Keratinocyte (primary cell): ENCODE measurements at regions not wholly inside any gene's neighbourhood (a gene's known extent, or its start where the extent isn't known, plus 50 kb on each side); places are given as distances from the start of the nearest gene placed in this dataset.

Source experiments
- DNase-seq: peaks from one replicate; pipeline ENCODE4 v3.0.0-alpha.2; 2011; ENCODE audit warnings: low read depth, missing footprints, low spot score
- FAIRE-seq: peaks from 2 replicates; lab custom pipeline; 2011; peaks lifted over from hg19 to GRCh38; lab: Jason Lieb, UNC
- H2AFZ ChIP-seq: 2 replicates; pipeline ENCODE4 v1.6.0; 2012; ENCODE audit warnings: low read length, control low read depth, inconsistent platforms; ENCODE audit not compliant: control insufficient read depth
- H3K27ac ChIP-seq: 2 replicates; pipeline ENCODE4 v1.5.1; 2011; ENCODE audit warnings: low read length; ENCODE audit not compliant: control insufficient read depth, insufficient read depth
- H3K27me3 ChIP-seq: 3 replicates; pipeline ENCODE4 v1.6.0; 2011; ENCODE audit warnings: low read length; ENCODE audit not compliant: control insufficient read depth, insufficient read depth; ENCODE audit errors: extremely low read depth
- H3K36me3 ChIP-seq, 2 experiments: 2 replicates in 1 of 2; 3 replicates in 1 of 2; pipeline ENCODE4 v1.5.1; 2011; ENCODE audit warnings: low read length in 2 of 2, mild to moderate bottlenecking in 1 of 2; ENCODE audit not compliant: control insufficient read depth in 2 of 2, insufficient read depth in 2 of 2; ENCODE audit errors: extremely low read depth in 1 of 2
- H3K4me1 ChIP-seq: 3 replicates; pipeline ENCODE4 v1.5.1; 2011; ENCODE audit warnings: low read length; ENCODE audit not compliant: control insufficient read depth, insufficient read depth; ENCODE audit errors: extremely low read depth
- H3K4me2 ChIP-seq: 3 replicates; pipeline ENCODE4 v1.6.0; 2011; ENCODE audit warnings: low read depth, low read length; ENCODE audit not compliant: control insufficient read depth, insufficient read depth; ENCODE audit errors: extremely low read depth
- H3K4me3 ChIP-seq, 3 experiments: fragments of 200-600 bp in 1 of 3; sonication (generic) in 1 of 3; 2 replicates in 2 of 3; 3 replicates in 1 of 3; pipeline ENCODE4 v1.5.1; 2011 to 2016; ENCODE audit warnings: low read length in 3 of 3, mild to moderate bottlenecking in 3 of 3, control low read depth in 2 of 3, inconsistent platforms in 1 of 3, low read depth in 1 of 3, mixed read lengths in 1 of 3, mixed run types in 1 of 3, moderate library complexity in 1 of 3; ENCODE audit not compliant: control insufficient read depth in 2 of 3, insufficient read depth in 2 of 3; ENCODE audit errors: extremely low read depth in 1 of 3
- H3K79me2 ChIP-seq: 2 replicates; pipeline ENCODE4 v1.6.0; 2012; ENCODE audit warnings: low read length; ENCODE audit not compliant: control insufficient read depth, insufficient read depth
- H3K9ac ChIP-seq: 3 replicates; pipeline ENCODE4 v1.6.0; 2011; ENCODE audit warnings: low read length; ENCODE audit not compliant: control insufficient read depth, insufficient read depth; ENCODE audit errors: extremely low read depth
- H3K9me1 ChIP-seq: 3 replicates; pipeline ENCODE4 v1.6.0; 2011; ENCODE audit warnings: low read length; ENCODE audit not compliant: control insufficient read depth, insufficient read depth; ENCODE audit errors: extremely low read depth
- H3K9me3 ChIP-seq: 2 replicates; pipeline ENCODE4 v1.5.1; 2012; ENCODE audit warnings: low read depth, low read length; ENCODE audit not compliant: control insufficient read depth
- H4K20me1 ChIP-seq: 3 replicates; pipeline ENCODE4 v1.6.0; 2011; ENCODE audit warnings: low read length; ENCODE audit not compliant: control insufficient read depth, insufficient read depth; ENCODE audit errors: extremely low read depth
- CTCF ChIP-seq, 3 experiments: IDR thresholded peaks in 1 of 3; conservative IDR thresholded peaks in 1 of 3; optimal IDR thresholded peaks in 1 of 3; 2 replicates in 2 of 3; 3 replicates in 1 of 3; pipeline versions ENCODE3 to v1.5.1; 2011; ENCODE audit warnings: low read length in 3 of 3, mild to moderate bottlenecking in 3 of 3, moderate library complexity in 2 of 3, control low read depth in 1 of 3, inconsistent platforms in 1 of 3; ENCODE audit not compliant: insufficient read depth in 2 of 3; ENCODE audit errors: extremely low read depth in 1 of 3
- EZH2 ChIP-seq: IDR thresholded peaks from one replicate; pipeline ENCODE4 v1.6.1; 2012; ENCODE audit warnings: inconsistent platforms, mild to moderate bottlenecking, low read length, moderate library complexity
- dilution Hi-C: fragments of 300-500 bp; cut with MboI; formaldehyde crosslinking; loops from one replicate; pipeline ENCODE4 v1.7.0; 2020; ENCODE audit warnings: low sequenced_read_pairs; ENCODE audit not compliant: extremely low pct_ligation_motif_present

- no peaks in the 10 kb centered on the region for H4K20me1 ChIP-seq
- H3K27me3 ChIP-seq = no peaks in the 10 kb centered on the region
- H3K79me2 ChIP-seq = no peaks in the 10 kb centered on the region
- peaks cover 15% of the 10 kb centered on the region for H3K4me1 ChIP-seq
- FAIRE-seq (no peak), DNase-seq (no peak)
- peak in 1 of 3 experiments; percentile 24 for TF ChIP-seq CTCF (optimal IDR thresholded peaks at IDR 0.05 in 1 of 3, IDR thresholded peaks at IDR 0.05 in 1 of 3, conservative IDR thresholded peaks at IDR 0.05 in 1 of 3; ENCODE audit: extremely low read depth in 1 of 3, insufficient read depth in 2 of 3, low read length in 3 of 3)
- no peak for TF ChIP-seq EZH2
- H2AFZ ChIP-seq = no peak overlapping the region
- no peaks in the 10 kb centered on the region for H3K36me3 ChIP-seq
- no peaks in the 10 kb centered on the region for H3K9me3 ChIP-seq
- no peak overlapping the region for H3K4me2 ChIP-seq
- H3K27ac ChIP-seq = no peak overlapping the region
- dilution Hi-C loops = no loop called here
- H3K9ac ChIP-seq = no peak overlapping the region
- no peaks in the 10 kb centered on the region for H3K9me1 ChIP-seq
- H3K4me3 ChIP-seq = no peak overlapping the region
These were observed 234.1 kb downstream of the BCL11B start for GRCh38 chr14:99037777-99038430.

GRCh38 chr14:99038431-99038820 is 233.6 kb downstream of the BCL11B start:
- TF ChIP-seq EZH2 = no peak
- no peaks in the 10 kb centered on the region for H3K27me3 ChIP-seq
- no peak overlapping the region for H3K27ac ChIP-seq
- H3K4me3 ChIP-seq = no peak overlapping the region
- dilution Hi-C loops = no loop called here
- no peaks in the 10 kb centered on the region for H4K20me1 ChIP-seq
- no peaks in the 10 kb centered on the region for H3K9me1 ChIP-seq
- peaks cover 15% of the 10 kb centered on the region for H3K4me1 ChIP-seq
- H3K9ac ChIP-seq = no peak overlapping the region
- H3K36me3 ChIP-seq = no peaks in the 10 kb centered on the region
- H2AFZ ChIP-seq = no peak overlapping the region
- no peak for FAIRE-seq
- H3K9me3 ChIP-seq = no peaks in the 10 kb centered on the region
- H3K4me2 ChIP-seq = no peak overlapping the region
- H3K79me2 ChIP-seq = no peaks in the 10 kb centered on the region
- DNase-seq = no peak
